Parathyroid adenoma (tissue), 2 donors: ENCODE measurements at regions not wholly inside any gene's neighbourhood (a gene's known extent, or its start where the extent isn't known, plus 50 kb on each side); places are given as distances from the start of the nearest gene placed in this dataset.

Experiments used
- H2AFZ ChIP-seq: fragments of 300-600 bp; sonication (generic); one replicate; pipeline ENCODE4 v1.7.0; 2017; ENCODE audit warnings: antibody characterized with exemption, mild to moderate bottlenecking
- H3K27ac ChIP-seq: fragments of 300-600 bp; sonication (generic); one replicate; pipeline ENCODE4 v1.7.0; 2017
- H3K27me3 ChIP-seq: fragments of 300-600 bp; sonication (generic); one replicate; pipeline ENCODE4 v1.7.0; 2017; ENCODE audit warnings: low read length; ENCODE audit not compliant: control insufficient read depth, insufficient read depth
- H3K36me3 ChIP-seq: fragments of 300-600 bp; sonication (generic); one replicate; pipeline ENCODE4 v1.7.0; 2017; ENCODE audit warnings: low read length; ENCODE audit not compliant: control insufficient read depth, insufficient read depth
- H3K4me1 ChIP-seq: fragments of 300-600 bp; sonication (generic); one replicate; pipeline ENCODE4 v1.7.0; 2017; ENCODE audit warnings: control low read depth
- H3K4me2 ChIP-seq: fragments of 300-600 bp; sonication (generic); one replicate; pipeline ENCODE4 v1.7.0; 2017; ENCODE audit warnings: low read length
- H3K4me3 ChIP-seq: fragments of 300-600 bp; sonication (generic); one replicate; pipeline ENCODE4 v1.7.0; 2017; ENCODE audit warnings: low read depth, low read length
- H3K79me2 ChIP-seq: fragments of 300-600 bp; sonication (generic); one replicate; pipeline ENCODE4 v1.7.0; 2017; ENCODE audit warnings: control low read depth
- H3K9ac ChIP-seq: fragments of 300-600 bp; sonication (generic); one replicate; pipeline ENCODE4 v1.7.0; 2017; ENCODE audit warnings: mild to moderate bottlenecking
- H3K9me3 ChIP-seq: fragments of 300-600 bp; sonication (generic); one replicate; pipeline ENCODE4 v1.7.0; 2017; ENCODE audit warnings: low read length; ENCODE audit not compliant: control insufficient read depth
- TF ChIP-seq, protein P1 (sequence below): fragments of 300-600 bp; sonication (generic); IDR thresholded peaks from one replicate; pipeline ENCODE4 v1.7.0; 2017; ENCODE audit warnings: antibody characterized with exemption, mild to moderate bottlenecking
- donor health status: primary hyperparathyroidism.

DNA sequence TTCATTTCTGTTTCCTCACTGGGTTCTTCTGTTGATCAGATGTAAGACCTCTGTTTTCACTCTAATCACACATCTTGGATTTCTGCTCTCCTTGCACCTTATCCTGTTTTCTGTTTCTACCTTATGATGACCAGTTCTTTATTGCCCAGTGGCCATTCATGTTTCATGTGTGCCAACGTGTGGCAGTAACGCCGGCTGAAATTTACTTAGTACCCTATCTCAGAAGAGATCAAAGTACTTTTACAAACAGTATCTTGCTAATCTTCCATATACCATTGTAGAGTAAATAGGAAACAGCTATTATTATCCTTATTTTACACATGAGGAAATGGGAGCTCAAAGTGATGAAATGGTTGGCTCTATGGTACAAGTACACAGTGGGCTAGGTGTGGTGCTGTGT is 74.0 kb downstream of the GATA3 start:
- H3K79me2 ChIP-seq: no peaks in the 10 kb centered on the region

DNA sequence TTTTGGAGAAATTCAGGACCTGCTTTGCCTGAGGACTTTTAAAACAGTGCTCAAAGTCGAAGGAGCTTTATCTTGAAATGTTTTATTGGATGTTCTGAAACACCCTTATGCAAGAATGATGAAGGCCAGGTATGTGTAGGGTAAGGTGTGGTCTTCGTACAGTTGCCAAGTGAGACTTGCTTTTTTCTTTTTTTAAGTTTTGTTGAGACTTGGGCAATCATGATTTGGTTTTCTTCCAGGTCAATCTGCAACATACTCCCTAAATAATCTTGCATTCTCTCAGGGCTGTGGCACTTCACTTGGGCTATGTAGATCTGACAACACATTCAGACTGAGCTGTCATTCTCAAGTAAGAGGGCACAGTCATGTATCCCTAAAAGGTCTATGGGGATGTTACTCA is 75.0 kb downstream of the GATA3 start:
- H2AFZ ChIP-seq: no peak overlapping the region
- H3K79me2 ChIP-seq: no peaks in the 10 kb centered on the region
- no peaks in the 10 kb centered on the region for H3K27me3 ChIP-seq
- H3K4me1 ChIP-seq: no peaks in the 10 kb centered on the region
- no peak overlapping the region for H3K27ac ChIP-seq
- H3K36me3 ChIP-seq: no peaks in the 10 kb centered on the region
- H3K4me3 ChIP-seq: no peak overlapping the region
- TF ChIP-seq, protein P1, sequence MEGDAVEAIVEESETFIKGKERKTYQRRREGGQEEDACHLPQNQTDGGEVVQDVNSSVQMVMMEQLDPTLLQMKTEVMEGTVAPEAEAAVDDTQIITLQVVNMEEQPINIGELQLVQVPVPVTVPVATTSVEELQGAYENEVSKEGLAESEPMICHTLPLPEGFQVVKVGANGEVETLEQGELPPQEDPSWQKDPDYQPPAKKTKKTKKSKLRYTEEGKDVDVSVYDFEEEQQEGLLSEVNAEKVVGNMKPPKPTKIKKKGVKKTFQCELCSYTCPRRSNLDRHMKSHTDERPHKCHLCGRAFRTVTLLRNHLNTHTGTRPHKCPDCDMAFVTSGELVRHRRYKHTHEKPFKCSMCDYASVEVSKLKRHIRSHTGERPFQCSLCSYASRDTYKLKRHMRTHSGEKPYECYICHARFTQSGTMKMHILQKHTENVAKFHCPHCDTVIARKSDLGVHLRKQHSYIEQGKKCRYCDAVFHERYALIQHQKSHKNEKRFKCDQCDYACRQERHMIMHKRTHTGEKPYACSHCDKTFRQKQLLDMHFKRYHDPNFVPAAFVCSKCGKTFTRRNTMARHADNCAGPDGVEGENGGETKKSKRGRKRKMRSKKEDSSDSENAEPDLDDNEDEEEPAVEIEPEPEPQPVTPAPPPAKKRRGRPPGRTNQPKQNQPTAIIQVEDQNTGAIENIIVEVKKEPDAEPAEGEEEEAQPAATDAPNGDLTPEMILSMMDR: no peak
- no peak overlapping the region for H3K9ac ChIP-seq
- H3K4me2 ChIP-seq: no peak overlapping the region
- no peaks in the 10 kb centered on the region for H3K9me3 ChIP-seq

More for the DNA sequence above, 74.0 kb downstream of the GATA3 start:
- no peak overlapping the region for H2AFZ ChIP-seq
- H3K9me3 ChIP-seq: no peaks in the 10 kb centered on the region
- H3K4me1 ChIP-seq: no peaks in the 10 kb centered on the region
- H3K4me2 ChIP-seq: no peak overlapping the region
- no peaks in the 10 kb centered on the region for H3K27me3 ChIP-seq
- H3K36me3 ChIP-seq: no peaks in the 10 kb centered on the region
- TF ChIP-seq, protein P1: no peak
- H3K9ac ChIP-seq: no peak overlapping the region
- no peak overlapping the region for H3K27ac ChIP-seq
- H3K4me3 ChIP-seq: no peak overlapping the region

DNA sequence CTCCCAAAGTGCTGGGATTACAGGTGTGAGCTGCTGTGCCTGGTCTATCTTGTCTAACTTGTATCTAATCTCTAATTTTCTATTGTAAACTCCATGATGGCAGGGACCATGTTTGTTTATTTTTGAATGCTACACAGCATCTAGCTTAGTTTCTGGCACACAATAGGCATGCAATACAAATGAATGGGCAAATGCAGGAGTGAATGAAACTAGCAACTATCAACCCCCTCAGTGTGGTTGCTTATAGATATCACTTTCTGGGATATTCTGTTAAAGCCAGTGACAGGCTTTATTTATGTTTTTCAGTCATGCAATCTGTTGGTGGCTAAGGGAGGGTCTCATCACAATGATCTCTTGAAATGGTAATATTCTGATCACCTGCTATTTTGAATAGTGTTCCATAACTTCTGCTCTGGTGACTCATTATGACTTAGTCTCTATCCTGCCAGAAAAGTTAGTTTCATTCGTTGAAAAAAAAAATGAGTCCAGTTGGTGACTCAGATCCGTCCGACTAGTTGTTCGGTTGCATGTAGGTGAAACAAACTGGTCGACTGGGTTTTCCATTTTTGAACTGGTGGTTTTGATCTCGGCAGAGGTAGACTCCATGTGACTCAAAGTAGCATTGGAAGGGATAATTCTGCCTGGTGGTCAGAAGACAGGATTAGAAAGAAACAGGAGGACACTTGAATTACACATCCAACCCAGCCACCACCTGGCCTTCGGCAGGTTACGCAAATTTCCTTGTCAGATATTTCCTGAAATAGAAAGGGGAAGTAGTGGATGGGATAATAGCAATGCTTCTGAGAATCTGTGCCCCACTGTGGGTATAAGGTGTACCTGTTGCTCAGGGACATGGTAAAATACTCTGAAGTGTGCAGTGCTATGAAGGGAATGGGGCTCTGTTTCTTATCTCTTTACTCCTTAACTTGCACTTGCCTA is 76.8 kb downstream of the GATA3 start:
- TF ChIP-seq, protein P1: no peak
- Histone ChIP-seq H3K4me1 (no peaks in the 10 kb centered on the region), H3K79me2 (no peaks in the 10 kb centered on the region), H3K4me2 (no peak overlapping the region), H3K4me3 (no peak overlapping the region), H3K36me3 (no peaks in the 10 kb centered on the region), H3K9ac (no peak overlapping the region), H3K9me3 (no peaks in the 10 kb centered on the region), H2AFZ (no peak overlapping the region), H3K27me3 (no peaks in the 10 kb centered on the region), H3K27ac (no peak overlapping the region)

DNA sequence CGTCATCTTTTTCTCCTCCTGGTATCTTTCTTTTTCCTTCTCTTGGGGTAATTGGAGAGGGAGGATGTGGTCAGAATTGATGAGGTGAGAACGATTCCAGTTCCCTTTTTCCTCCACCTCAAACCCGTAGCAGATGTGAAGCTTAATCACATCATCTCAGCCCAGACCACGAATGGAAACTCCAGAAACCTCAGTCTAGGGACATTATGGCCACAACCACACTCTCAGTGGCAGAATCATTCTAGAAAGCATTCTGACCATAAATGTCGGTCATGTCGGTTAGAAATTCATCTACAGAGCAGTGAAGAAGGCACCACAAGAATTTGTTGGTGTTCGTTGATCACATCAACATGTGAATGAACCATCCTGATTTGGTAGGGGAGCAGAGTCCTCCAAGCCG is 78.7 kb downstream of the GATA3 start:
- Histone ChIP-seq H3K36me3 (no peaks in the 10 kb centered on the region), H3K27ac (no peak overlapping the region), H3K27me3 (no peaks in the 10 kb centered on the region), H3K9ac (no peak overlapping the region), H2AFZ (no peak overlapping the region), H3K4me1 (no peaks in the 10 kb centered on the region), H3K9me3 (no peaks in the 10 kb centered on the region), H3K79me2 (no peaks in the 10 kb centered on the region), H3K4me3 (no peak overlapping the region), H3K4me2 (no peak overlapping the region)
- TF ChIP-seq, protein P1: no peak

DNA sequence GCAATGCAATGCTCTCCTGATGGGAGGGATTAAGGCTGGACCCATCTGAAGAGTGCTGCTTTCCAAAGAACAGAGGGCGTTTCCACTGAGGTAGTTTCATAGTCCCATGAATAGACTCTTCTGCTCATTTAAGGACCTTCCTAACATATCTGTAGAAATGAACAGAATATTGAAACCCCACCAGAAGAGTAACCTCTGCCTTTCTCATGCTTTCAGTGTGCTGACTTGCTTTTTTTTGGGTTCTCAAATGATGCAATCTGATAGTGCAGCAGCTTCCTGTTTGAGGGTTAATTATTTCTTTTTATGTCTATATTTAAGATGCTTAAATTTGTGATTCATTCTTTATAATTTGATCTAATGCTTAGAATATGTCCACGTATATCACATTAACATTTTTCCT is 82.2 kb downstream of the GATA3 start:
- TF ChIP-seq, protein P1: no peak
- no peaks in the 10 kb centered on the region for H3K4me1 ChIP-seq
- no peak overlapping the region for H3K4me3 ChIP-seq

More for the DNA sequence above, 82.2 kb downstream of the GATA3 start:
- Histone ChIP-seq H3K4me2 (no peak overlapping the region), H3K79me2 (no peaks in the 10 kb centered on the region), H3K36me3 (no peaks in the 10 kb centered on the region), H2AFZ (no peak overlapping the region), H3K9me3 (no peaks in the 10 kb centered on the region), H3K27me3 (no peaks in the 10 kb centered on the region), H3K27ac (no peak overlapping the region), H3K9ac (no peak overlapping the region)
